OCI-LY1 (cell line): ENCODE measurements at regions not wholly inside any gene's neighbourhood (a gene's known extent, or its start where the extent isn't known, plus 50 kb on each side); places are given as distances from the start of the nearest gene placed in this dataset.

ENCODE experiments used
- H2AFZ ChIP-seq: fragments of 200-600 bp; sonication (generic), shearing (Covaris generic); 2 replicates; pipeline ENCODE4 v1.6.0; 2014; ENCODE audit warnings: antibody characterized with exemption, mild to moderate bottlenecking, low read length
- H3F3A ChIP-seq: fragments of 200-600 bp; sonication (generic), shearing (Covaris generic); 2 replicates; pipeline ENCODE4 v1.6.0; 2014; ENCODE audit warnings: mild to moderate bottlenecking, antibody characterized with exemption, low read length, moderate library complexity; ENCODE audit not compliant: insufficient read depth
- H3K27ac ChIP-seq: fragments of 200-600 bp; sonication (generic); 2 replicates; pipeline ENCODE4 v1.5.1; 2014; ENCODE audit warnings: low read length, mixed run types, mild to moderate bottlenecking, low read depth; ENCODE audit not compliant: poor library complexity, severe bottlenecking
- H3K27me3 ChIP-seq: fragments of 200-600 bp; sonication (generic); 2 replicates; pipeline ENCODE4 v1.6.0; 2014; ENCODE audit warnings: antibody characterized with exemption, mild to moderate bottlenecking, low read length, moderate library complexity; ENCODE audit not compliant: insufficient read depth
- H3K36me3 ChIP-seq: fragments of 200-600 bp; sonication (generic); 2 replicates; pipeline ENCODE4 v1.6.1; 2014; ENCODE audit warnings: mild to moderate bottlenecking, antibody characterized with exemption, low read length, moderate library complexity, mixed read lengths; ENCODE audit not compliant: insufficient read depth
- H3K4me1 ChIP-seq: fragments of 200-600 bp; sonication (generic); 2 replicates; pipeline ENCODE4 v1.5.1; 2014; ENCODE audit warnings: mild to moderate bottlenecking, low read length, moderate library complexity; ENCODE audit not compliant: insufficient read depth, severe bottlenecking
- H3K4me2 ChIP-seq: fragments of 200-600 bp; sonication (generic), shearing (Covaris generic); 2 replicates; pipeline ENCODE4 v1.6.1; 2014; ENCODE audit warnings: low read length
- H3K4me3 ChIP-seq: fragments of 200-600 bp; sonication (generic); 2 replicates; pipeline ENCODE4 v1.5.1; 2014; ENCODE audit warnings: low read length, low read depth, mild to moderate bottlenecking, mixed read lengths; ENCODE audit not compliant: poor library complexity, severe bottlenecking
- H3K79me2 ChIP-seq: fragments of 200-600 bp; shearing (Covaris generic); 2 replicates; pipeline ENCODE4 v1.6.1; 2016; ENCODE audit warnings: mixed run types, low read length, mixed read lengths; ENCODE audit not compliant: insufficient read depth
- H3K9ac ChIP-seq: fragments of 200-600 bp; sonication (generic), shearing (Covaris generic); 2 replicates; pipeline ENCODE4 v1.6.1; 2014; ENCODE audit warnings: mild to moderate bottlenecking, low read length, mixed read lengths
- H3K9me2 ChIP-seq: fragments of 200-600 bp; sonication (generic), shearing (Covaris generic); 2 replicates; pipeline ENCODE4 v1.6.1; 2014; ENCODE audit warnings: low read depth, mild to moderate bottlenecking, low read length, mixed read lengths
- H3K9me3 ChIP-seq: fragments of 200-600 bp; shearing (Covaris generic); 2 replicates; pipeline ENCODE4 v1.6.1; 2014; ENCODE audit warnings: low read length, mixed read lengths
- H4K20me1 ChIP-seq: fragments of 200-600 bp; sonication (generic), shearing (Covaris generic); 2 replicates; pipeline ENCODE4 v1.6.0; 2016; ENCODE audit warnings: mild to moderate bottlenecking, low read length; ENCODE audit not compliant: insufficient read depth
- EZH2 ChIP-seq: fragments of 200-600 bp; sonication (generic), shearing (Covaris generic); IDR thresholded peaks from 2 replicates; pipeline ENCODE4 v1.8.0; 2017; ENCODE audit warnings: borderline replicate concordance, mixed run types, mild to moderate bottlenecking, antibody characterized with exemption, low read length, moderate library complexity, mixed read lengths
- TF ChIP-seq, protein P1 (sequence below): fragments of 200-600 bp; sonication (generic), shearing (Covaris generic); IDR thresholded peaks from 2 replicates; pipeline ENCODE4 v1.5.1; 2017; ENCODE audit warnings: mild to moderate bottlenecking, antibody characterized with exemption, low read length, moderate library complexity, mixed read lengths

DNA sequence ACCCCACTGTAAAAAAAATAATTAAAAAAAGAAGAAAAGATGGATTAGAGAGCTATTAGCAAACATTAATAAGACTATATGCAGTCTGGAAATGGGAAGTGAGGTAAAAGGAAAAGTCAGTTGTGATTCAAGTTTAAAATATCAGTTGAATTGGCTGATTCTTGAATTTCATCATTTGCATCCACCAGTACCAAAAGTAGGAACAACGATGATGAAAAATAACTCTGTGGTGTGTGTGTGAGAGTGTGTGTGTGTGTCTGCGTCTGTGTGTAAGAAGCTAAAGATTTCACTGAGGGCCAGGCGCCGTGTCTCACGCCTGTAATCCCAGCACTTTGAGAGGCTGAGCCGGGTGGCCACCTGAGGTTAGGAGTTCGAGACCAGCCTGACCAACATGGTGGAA is 56.0 kb upstream of the SLC4A7 start:
- no peak overlapping the region for H2AFZ ChIP-seq
- no peak overlapping the region for H3K4me3 ChIP-seq
- H3K27me3 ChIP-seq = no peaks in the 10 kb centered on the region
- no peaks in the 10 kb centered on the region for H3K9me2 ChIP-seq
- H3K36me3 ChIP-seq = no peaks in the 10 kb centered on the region
- no peaks in the 10 kb centered on the region for H3K79me2 ChIP-seq
- no peaks in the 10 kb centered on the region for H3K4me1 ChIP-seq
- no peak overlapping the region for H3K4me2 ChIP-seq
- H3K27ac ChIP-seq = no peak overlapping the region
- H3K9ac ChIP-seq = no peak overlapping the region
- TF ChIP-seq, protein P1, sequence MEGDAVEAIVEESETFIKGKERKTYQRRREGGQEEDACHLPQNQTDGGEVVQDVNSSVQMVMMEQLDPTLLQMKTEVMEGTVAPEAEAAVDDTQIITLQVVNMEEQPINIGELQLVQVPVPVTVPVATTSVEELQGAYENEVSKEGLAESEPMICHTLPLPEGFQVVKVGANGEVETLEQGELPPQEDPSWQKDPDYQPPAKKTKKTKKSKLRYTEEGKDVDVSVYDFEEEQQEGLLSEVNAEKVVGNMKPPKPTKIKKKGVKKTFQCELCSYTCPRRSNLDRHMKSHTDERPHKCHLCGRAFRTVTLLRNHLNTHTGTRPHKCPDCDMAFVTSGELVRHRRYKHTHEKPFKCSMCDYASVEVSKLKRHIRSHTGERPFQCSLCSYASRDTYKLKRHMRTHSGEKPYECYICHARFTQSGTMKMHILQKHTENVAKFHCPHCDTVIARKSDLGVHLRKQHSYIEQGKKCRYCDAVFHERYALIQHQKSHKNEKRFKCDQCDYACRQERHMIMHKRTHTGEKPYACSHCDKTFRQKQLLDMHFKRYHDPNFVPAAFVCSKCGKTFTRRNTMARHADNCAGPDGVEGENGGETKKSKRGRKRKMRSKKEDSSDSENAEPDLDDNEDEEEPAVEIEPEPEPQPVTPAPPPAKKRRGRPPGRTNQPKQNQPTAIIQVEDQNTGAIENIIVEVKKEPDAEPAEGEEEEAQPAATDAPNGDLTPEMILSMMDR = no peak
- no peak for TF ChIP-seq EZH2
- H4K20me1 ChIP-seq = no peaks in the 10 kb centered on the region
- H3F3A ChIP-seq = no peaks in the 10 kb centered on the region
- H3K9me3 ChIP-seq = no peaks in the 10 kb centered on the region

- Histone ChIP-seq H3K36me3 (no peaks in the 10 kb centered on the region), H4K20me1 (no peaks in the 10 kb centered on the region), H3K4me3 (no peak overlapping the region), H3K4me2 (no peak overlapping the region), H3K9ac (no peak overlapping the region), H3K79me2 (no peaks in the 10 kb centered on the region), H3F3A (no peaks in the 10 kb centered on the region), H3K27ac (no peak overlapping the region), H3K9me3 (no peaks in the 10 kb centered on the region), H3K9me2 (no peaks in the 10 kb centered on the region), H2AFZ (no peak overlapping the region), H3K4me1 (no peaks in the 10 kb centered on the region), H3K27me3 (no peaks in the 10 kb centered on the region)
- TF ChIP-seq, protein P1 = no peak
- no peak for TF ChIP-seq EZH2
Observed at GRCh38 chr3:27536491-27536890, 52.3 kb upstream of the SLC4A7 start.

DNA sequence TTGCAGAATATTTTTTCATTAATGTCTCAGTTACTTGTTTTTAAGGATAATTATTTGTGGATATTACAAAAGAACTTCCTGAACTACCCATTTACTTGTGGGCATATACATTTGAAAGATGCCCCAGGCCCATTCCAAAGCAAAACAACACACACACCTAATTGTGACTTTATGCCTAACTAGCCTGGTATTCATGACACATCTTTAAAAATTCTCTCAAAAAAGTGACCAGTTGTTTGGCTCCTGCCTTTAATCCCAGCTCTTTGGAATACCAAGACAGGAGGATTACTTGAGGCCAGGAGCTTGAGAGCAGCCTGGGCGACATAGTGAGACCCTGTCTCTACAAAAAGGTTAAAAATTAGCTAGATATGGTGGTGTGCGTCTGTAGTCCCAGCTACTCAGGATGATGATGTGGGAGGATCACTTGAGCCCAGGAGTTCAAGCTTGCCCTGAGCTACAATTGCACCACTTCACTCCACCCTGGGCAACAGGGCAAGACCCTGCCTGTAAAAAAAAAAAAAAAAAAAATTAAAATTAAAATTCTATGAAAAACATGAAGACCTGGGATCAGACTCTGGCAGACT is 51.7 kb upstream of the SLC4A7 start:
- Histone ChIP-seq H3K9me2 (no peaks in the 10 kb centered on the region), H3K79me2 (no peaks in the 10 kb centered on the region), H3K4me1 (no peaks in the 10 kb centered on the region), H2AFZ (no peak overlapping the region), H3K27ac (no peak overlapping the region), H3K4me3 (no peak overlapping the region), H3K9me3 (no peaks in the 10 kb centered on the region), H3K9ac (no peak overlapping the region), H3K4me2 (no peak overlapping the region), H3K36me3 (no peaks in the 10 kb centered on the region), H3F3A (no peaks in the 10 kb centered on the region), H4K20me1 (no peaks in the 10 kb centered on the region), H3K27me3 (no peaks in the 10 kb centered on the region)
- TF ChIP-seq, protein P1 = no peak
- no peak for TF ChIP-seq EZH2
